ENCODE measurements at regions not wholly inside any gene's neighbourhood (a gene's known extent, or its start where the extent isn't known, plus 50 kb on each side); places are given as distances from the start of the nearest gene placed in this dataset.

DNA sequence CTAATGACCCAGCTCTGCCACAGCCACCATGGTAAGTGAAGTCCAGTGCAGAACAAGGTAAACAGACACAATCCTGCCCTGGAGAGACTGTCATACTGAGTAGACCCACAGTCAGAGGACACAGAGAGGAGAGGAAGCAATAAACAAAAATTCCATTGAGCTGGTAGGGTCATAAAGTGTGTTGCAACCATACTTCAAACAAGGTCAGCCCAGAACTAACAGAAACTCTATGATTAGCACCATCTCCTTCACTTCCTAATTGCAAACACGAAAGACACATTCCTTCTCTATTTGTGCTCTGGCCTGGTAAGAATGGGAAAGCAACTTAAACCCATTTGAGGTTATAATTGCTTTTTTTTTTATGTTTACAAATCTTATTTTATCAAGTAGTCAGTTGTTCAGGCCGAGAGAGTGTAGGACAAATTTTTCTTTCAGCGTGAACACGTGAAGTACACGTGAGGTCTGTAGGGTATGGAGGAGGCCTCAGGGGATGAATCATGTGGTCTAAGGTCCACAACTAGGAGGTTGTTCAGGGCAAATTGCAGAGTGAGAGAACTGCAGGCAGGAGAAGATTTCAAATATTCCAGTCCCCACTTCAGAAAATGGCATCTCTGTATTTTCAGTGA is 71.4 kb upstream of the GLS start:
- no peak for DNase-seq (ENCODE audit: low read depth)

DNA sequence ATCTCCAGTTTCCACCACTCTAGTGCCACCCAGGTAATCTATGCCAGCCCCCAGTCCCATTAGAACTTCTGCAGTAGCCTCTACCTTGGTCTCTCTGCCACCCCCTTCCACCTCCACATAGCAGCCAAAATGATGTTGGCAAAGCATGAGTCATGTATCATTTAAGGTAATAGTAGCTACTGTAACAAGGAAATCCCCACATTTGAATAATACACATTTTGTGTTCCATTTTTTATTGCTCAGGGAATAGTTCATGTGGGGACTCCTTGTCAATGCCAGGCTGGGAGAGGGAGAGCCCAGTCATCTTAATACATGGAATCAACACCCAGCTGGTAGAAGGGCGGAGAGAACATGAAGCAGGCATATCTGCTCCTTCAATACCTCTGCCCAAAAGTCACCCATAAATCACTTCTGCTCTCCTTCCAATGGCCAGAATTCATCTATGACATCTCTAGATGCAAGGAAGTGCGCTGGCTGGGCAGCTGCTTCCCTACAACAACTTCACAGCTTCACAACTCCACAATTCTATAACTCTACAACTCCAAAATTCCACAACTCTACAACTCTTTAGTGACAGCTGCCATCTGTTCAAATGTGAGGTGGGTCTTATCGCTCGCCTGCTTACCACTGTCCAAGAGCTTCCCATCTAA is 70.6 kb upstream of the GLS start:
- no peak for DNase-seq (ENCODE audit: low read depth)

- no peak for DNase-seq (ENCODE audit: low read depth)
Observed at GRCh38 chr2:190810981-190811587, 69.5 kb upstream of the GLS start.

DNA sequence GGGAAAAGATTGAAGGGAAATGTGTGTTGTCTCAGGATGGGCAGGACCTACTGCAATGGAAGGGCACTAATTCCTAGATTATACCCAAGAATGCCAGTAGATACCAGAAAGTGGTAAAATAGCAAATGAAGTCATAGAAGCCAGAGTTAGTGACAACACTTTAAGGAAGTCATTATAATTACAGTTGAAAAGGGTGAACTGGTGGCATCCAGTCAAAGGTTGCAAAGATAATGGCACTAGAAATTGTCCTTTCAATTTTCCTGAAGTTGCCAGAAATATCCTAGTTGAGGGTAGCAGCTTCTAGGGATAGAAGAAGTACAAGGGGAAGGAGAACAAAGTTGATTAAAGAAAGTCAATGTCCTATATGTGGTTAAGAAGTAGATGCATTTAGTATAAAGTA is 68.8 kb upstream of the GLS start:
- DNase-seq (ENCODE audit: low read depth) = no peak

DNA sequence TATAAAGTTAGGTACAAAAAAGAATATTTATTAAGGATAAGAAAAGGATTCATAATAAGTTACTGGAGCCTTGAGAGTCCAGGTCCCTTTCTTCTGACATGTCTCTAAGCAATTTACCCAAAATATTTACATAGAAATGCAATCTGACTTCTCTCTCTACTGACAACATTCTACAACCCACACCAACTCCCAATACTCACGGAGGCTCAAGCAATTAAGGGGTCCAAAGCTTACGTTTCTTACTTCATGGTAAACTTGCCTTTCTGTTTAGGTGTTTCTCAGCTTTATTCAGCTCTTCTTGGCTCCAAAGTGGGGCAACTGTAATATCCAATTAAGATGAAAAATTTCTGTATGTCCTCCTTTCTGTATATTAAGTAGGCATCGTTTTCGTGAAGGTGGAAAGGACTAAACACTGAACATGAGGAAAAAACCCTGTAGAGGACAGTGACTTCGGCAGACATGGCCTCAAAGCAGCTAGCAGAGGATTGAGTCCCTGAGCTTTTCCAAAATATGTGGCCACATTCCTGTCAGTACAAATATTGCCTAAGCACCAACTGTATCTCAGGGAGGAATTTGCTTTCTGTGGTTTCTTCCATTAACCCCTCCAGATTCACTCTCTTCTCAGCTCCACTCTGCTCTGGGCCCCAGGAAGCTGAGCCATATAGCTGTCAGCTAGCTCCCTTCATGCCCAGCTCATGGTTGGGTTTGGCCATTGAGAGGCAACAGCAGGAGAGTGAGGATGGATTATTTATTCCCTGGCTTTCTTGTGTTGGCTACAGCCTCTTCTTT is 67.9 kb upstream of the GLS start:
- DNase-seq (ENCODE audit: low read depth) = no peak

DNA sequence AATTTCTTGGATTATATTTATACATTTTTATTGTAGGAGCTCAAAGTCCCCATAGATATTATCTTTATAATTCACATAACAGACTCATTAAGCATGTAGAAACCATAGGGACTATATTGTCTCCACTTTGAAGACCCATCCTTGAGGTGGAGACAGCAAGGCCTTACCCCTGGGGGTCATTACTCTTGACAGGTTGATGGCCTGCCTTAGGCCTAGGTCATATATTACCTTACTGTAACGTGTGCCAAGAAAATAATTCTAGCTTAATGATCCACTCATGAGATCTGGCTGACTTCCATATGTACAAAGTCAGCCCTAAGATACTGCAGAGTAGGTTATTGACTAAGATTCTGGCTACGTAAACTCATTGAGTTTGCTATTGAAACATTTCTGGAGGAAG is 65.4 kb upstream of the GLS start:
- no peak for DNase-seq (ENCODE audit: low read depth)

- no peak for DNase-seq (ENCODE audit: low read depth)
Observed at GRCh38 chr2:190817082-190817481, 63.5 kb upstream of the GLS start.

- DNase-seq (ENCODE audit: low read depth) = no peak
Observed at GRCh38 chr2:190819840-190820301, 60.8 kb upstream of the GLS start.

- no peak for DNase-seq (ENCODE audit: low read depth)
Observed at GRCh38 chr2:190820416-190820815, 60.2 kb upstream of the GLS start.

GRCh38 chr2:190822043-190822442 is 58.6 kb upstream of the GLS start:
- no peak for DNase-seq (ENCODE audit: low read depth)

DNA sequence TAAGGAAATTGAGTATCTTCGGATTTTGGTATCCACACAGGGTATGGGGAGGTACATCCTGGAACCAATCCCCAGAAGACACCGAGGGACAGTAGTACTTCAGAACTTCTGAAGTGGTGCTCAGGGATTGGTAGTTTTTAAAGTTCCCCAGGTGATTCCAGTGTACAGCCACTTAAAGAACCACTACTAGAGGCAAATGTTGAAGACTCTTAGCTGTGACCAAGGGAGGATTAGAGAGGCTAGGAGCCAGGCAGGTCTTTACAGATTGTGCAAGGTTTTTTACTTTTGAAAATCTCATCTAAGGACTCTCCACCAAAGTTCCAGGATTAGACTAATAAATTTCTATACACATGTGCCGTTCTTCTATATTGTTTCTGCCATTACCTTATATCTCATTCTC is 52.9 kb upstream of the GLS start:
- DNase-seq (ENCODE audit: low read depth) = no peak

GRCh38 chr2:190829642-190830041 is 51.0 kb upstream of the GLS start:
- DNase-seq (ENCODE audit: low read depth) = no peak
